ENCODE measurements at regions not wholly inside any gene's neighbourhood (a gene's known extent, or its start where the extent isn't known, plus 50 kb on each side); places are given as distances from the start of the nearest gene placed in this dataset.

GRCh38 chr12:88758176-88758575, 177.9 kb upstream of the KITLG start:
- peaks cover 0 to 9% (median 0%) of the 10 kb centered on the region in 3 donors for H3K4me1 ChIP-seq
- H3K9me3 ChIP-seq, result no peaks in the 10 kb centered on the region
- ATAC-seq, result no peak
- H3K4me3 ChIP-seq, result no peak overlapping the region
- H3K27me3 ChIP-seq, result no peaks in the 10 kb centered on the region
- no peaks in the 10 kb centered on the region for H3K36me3 ChIP-seq
- 85 to 89% methylated on average over 3 to 4 of the region's 4 CpGs for WGBS, 2 donors (ENCODE audit: low coverage in 1 of 2)
- no peak overlapping the region for H3K27ac ChIP-seq
- TF ChIP-seq POLR2AphosphoS5 (IDR thresholded peaks at IDR 0.05) (no peak), POLR2A (IDR thresholded peaks at IDR 0.05) (no peak), EP300 (IDR thresholded peaks at IDR 0.05) (no peak), CTCF (IDR thresholded peaks at IDR 0.05) (no peak)

- H3K27me3 ChIP-seq, result no peaks in the 10 kb centered on the region
- no peak for ATAC-seq
- H3K4me3 ChIP-seq, result no peak overlapping the region
- TF ChIP-seq EP300 (IDR thresholded peaks at IDR 0.05), result no peak
- H3K9me3 ChIP-seq, result no peaks in the 10 kb centered on the region
- no peaks in the 10 kb centered on the region for H3K36me3 ChIP-seq
- H3K4me1 ChIP-seq, result peaks cover 0 to 16% (median 0%) of the 10 kb centered on the region in 3 donors
- no peak overlapping the region for H3K27ac ChIP-seq
- 91 to 93% methylated on average over 4 of the region's 4 CpGs for WGBS, 2 donors (ENCODE audit: low coverage in 1 of 2)
Measured at GRCh38 chr12:88756917-88757316, 176.6 kb upstream of the KITLG start.

- H3K4me1 ChIP-seq, result peaks cover 0 to 16% (median 0%) of the 10 kb centered on the region in 3 donors
- no peaks in the 10 kb centered on the region for H3K27me3 ChIP-seq
- H3K27ac ChIP-seq, result no peak overlapping the region
- no peaks in the 10 kb centered on the region for H3K36me3 ChIP-seq
- no peak for ATAC-seq
- no peak for TF ChIP-seq POLR2AphosphoS5 (IDR thresholded peaks at IDR 0.05)
- TF ChIP-seq POLR2A (IDR thresholded peaks at IDR 0.05), result no peak
- no peak for TF ChIP-seq EP300 (IDR thresholded peaks at IDR 0.05)
- TF ChIP-seq CTCF (IDR thresholded peaks at IDR 0.05), result no peak
- H3K4me3 ChIP-seq, result no peak overlapping the region
- H3K9me3 ChIP-seq, result no peaks in the 10 kb centered on the region
- WGBS, 2 donors (ENCODE audit: low coverage in 1 of 2), result 91 to 92% methylated on average over 2 to 3 of the region's 3 CpGs
Measured at GRCh38 chr12:88756153-88756552, 175.9 kb upstream of the KITLG start.

GRCh38 chr12:88753707-88754106, 173.4 kb upstream of the KITLG start:
- no peak for TF ChIP-seq EP300 (IDR thresholded peaks at IDR 0.05)
- TF ChIP-seq POLR2AphosphoS5 (IDR thresholded peaks at IDR 0.05), result no peak
- no peak for TF ChIP-seq CTCF (IDR thresholded peaks at IDR 0.05)
- TF ChIP-seq POLR2A (IDR thresholded peaks at IDR 0.05), result no peak
- 48 to 58% methylated on average over 3 to 8 of the region's 8 CpGs for WGBS, 2 donors (ENCODE audit: low coverage in 1 of 2)
- no peak overlapping the region for H3K4me3 ChIP-seq
- H3K4me1 ChIP-seq, result peaks cover 0 to 28% (median 0%) of the 10 kb centered on the region in 3 donors
- no peak for ATAC-seq
- H3K36me3 ChIP-seq, result no peaks in the 10 kb centered on the region
- no peaks in the 10 kb centered on the region for H3K27me3 ChIP-seq
- peak overlapping the region in 3 of 4 donors; percentile 39 to 59 (median 50) for H3K27ac ChIP-seq
- no peaks in the 10 kb centered on the region for H3K9me3 ChIP-seq

GRCh38 chr12:88753066-88753465, 172.8 kb upstream of the KITLG start:
- Histone ChIP-seq H3K4me3 (no peak overlapping the region), H3K9me3 (no peaks in the 10 kb centered on the region), H3K27me3 (no peaks in the 10 kb centered on the region), H3K4me1 (peaks cover 0 to 34% (median 0%) of the 10 kb centered on the region in 3 donors), H3K27ac (peak overlapping the region; percentile 39 to 59 (median 52)), H3K36me3 (no peaks in the 10 kb centered on the region)
- 21 to 29% methylated on average over 4 of the region's 4 CpGs for WGBS, 2 donors (ENCODE audit: low coverage in 1 of 2)
- TF ChIP-seq POLR2AphosphoS5 (IDR thresholded peaks at IDR 0.05), result no peak
- no peak for TF ChIP-seq CTCF (IDR thresholded peaks at IDR 0.05)
- TF ChIP-seq POLR2A (IDR thresholded peaks at IDR 0.05), result no peak
- no peak for TF ChIP-seq EP300 (IDR thresholded peaks at IDR 0.05)
- ATAC-seq, result no peak

Data from gastroesophageal sphincter (tissue), 4 donors.